Trophoblast cell (in vitro differentiated cells and primary cell): ENCODE measurements at regions not wholly inside any gene's neighbourhood (a gene's known extent, or its start where the extent isn't known, plus 50 kb on each side); places are given as distances from the start of the nearest gene placed in this dataset.

ENCODE experiments used
- DNase-seq, 2 donors: peaks; one replicate each; pipeline ENCODE4 v3.0.0-alpha.2; 2016
- H2AFZ ChIP-seq: 2 replicates; pipeline ENCODE4 v1.6.1; 2013; ENCODE audit warnings: low read length, moderate library complexity, mild to moderate bottlenecking; ENCODE audit not compliant: insufficient read depth, poor library complexity
- H2AK5ac ChIP-seq: 2 replicates; pipeline ENCODE4 v1.6.1; 2013; ENCODE audit warnings: mild to moderate bottlenecking, low read length
- H2BK120ac ChIP-seq: 2 replicates; pipeline ENCODE4 v1.6.1; 2013; ENCODE audit warnings: low read length, mild to moderate bottlenecking, moderate library complexity; ENCODE audit not compliant: insufficient read depth, poor library complexity
- H2BK12ac ChIP-seq: 2 replicates; pipeline ENCODE4 v1.6.1; 2013; ENCODE audit warnings: mild to moderate bottlenecking, low read length, moderate library complexity
- H2BK5ac ChIP-seq: 2 replicates; pipeline ENCODE4 v1.6.1; 2013; ENCODE audit warnings: low read length, low read depth, moderate library complexity, mild to moderate bottlenecking; ENCODE audit not compliant: poor library complexity
- H3K14ac ChIP-seq: 2 replicates; pipeline ENCODE4 v1.6.1; 2013; ENCODE audit warnings: mild to moderate bottlenecking, low read length
- H3K18ac ChIP-seq: 2 replicates; pipeline ENCODE4 v1.6.1; 2013; ENCODE audit warnings: mild to moderate bottlenecking, low read length
- H3K23ac ChIP-seq: 2 replicates; pipeline ENCODE4 v1.6.1; 2013; ENCODE audit warnings: low read length
- H3K27ac ChIP-seq: 2 replicates; pipeline ENCODE4 v1.5.1; 2013; ENCODE audit warnings: low read depth, mild to moderate bottlenecking, inconsistent platforms, low read length, moderate library complexity
- H3K27me3 ChIP-seq: 2 replicates; pipeline ENCODE4 v1.6.1; 2013; ENCODE audit warnings: inconsistent platforms, mild to moderate bottlenecking, low read length, moderate library complexity; ENCODE audit not compliant: insufficient read depth
- H3K36me3 ChIP-seq, 2 experiments: 1 replicate in 1 of 2; 2 replicates in 1 of 2; pipeline ENCODE4 v1.6.1; 2013; ENCODE audit warnings: low read length in 2 of 2, mild to moderate bottlenecking in 2 of 2, moderate library complexity in 1 of 2; ENCODE audit not compliant: insufficient read depth in 2 of 2, control insufficient read depth in 1 of 2
- H3K4ac ChIP-seq: 2 replicates; pipeline ENCODE4 v1.6.1; 2013; ENCODE audit warnings: low read depth, mild to moderate bottlenecking, low read length, moderate library complexity
- H3K4me1 ChIP-seq, 2 experiments: 1 replicate in 1 of 2; 2 replicates in 1 of 2; pipeline ENCODE4 v1.6.1; 2013; ENCODE audit warnings: low read length in 2 of 2, mild to moderate bottlenecking in 2 of 2, moderate library complexity in 1 of 2; ENCODE audit not compliant: insufficient read depth in 2 of 2, control insufficient read depth in 1 of 2
- H3K4me2 ChIP-seq: 2 replicates; pipeline ENCODE4 v1.6.1; 2013; ENCODE audit warnings: inconsistent platforms, mild to moderate bottlenecking, low read length, moderate library complexity
- H3K4me3 ChIP-seq: 2 replicates; pipeline ENCODE4 v1.5.1; 2013; ENCODE audit warnings: mild to moderate bottlenecking, low read depth, low read length, inconsistent platforms
- H3K79me1 ChIP-seq: one replicate; pipeline ENCODE4 v1.6.1; 2013; ENCODE audit warnings: low read length
- H3K79me2 ChIP-seq: 2 replicates; pipeline ENCODE4 v1.6.1; 2013; ENCODE audit warnings: low read length, mild to moderate bottlenecking; ENCODE audit not compliant: control insufficient read depth, insufficient read depth, poor library complexity
- H3K9ac ChIP-seq: 2 replicates; pipeline ENCODE4 v1.6.1; 2013; ENCODE audit warnings: mild to moderate bottlenecking, low read length
- H3K9me3 ChIP-seq: 2 replicates; pipeline ENCODE4 v1.6.1; 2013; ENCODE audit warnings: low read depth, mild to moderate bottlenecking, control low read depth, inconsistent platforms, low read length; ENCODE audit not compliant: insufficient read depth
- H4K12ac ChIP-seq: 2 replicates; pipeline ENCODE4 v1.6.1; 2013; ENCODE audit warnings: low read depth, mild to moderate bottlenecking, low read length, moderate library complexity
- H4K8ac ChIP-seq: 2 replicates; pipeline ENCODE4 v1.6.1; 2013; ENCODE audit warnings: low read depth, mild to moderate bottlenecking, low read length, moderate library complexity
- H4K91ac ChIP-seq: one replicate; pipeline ENCODE4 v1.6.1; 2013; ENCODE audit warnings: low read depth, mild to moderate bottlenecking, low read length, moderate library complexity
- WGBS: extraction: QIAGEN DNeasy Blood & Tissue Kit; methylation state at CpG from one replicate; pipeline ENCODE4 v1.1.7; 2013; ENCODE audit warnings: missing lambda C conversion rate; ENCODE audit not compliant: insufficient read length, insufficient coverage; ENCODE audit errors: extremely low coverage; 5-methylcytosine and 5-hydroxymethylcytosine counted together

DNA sequence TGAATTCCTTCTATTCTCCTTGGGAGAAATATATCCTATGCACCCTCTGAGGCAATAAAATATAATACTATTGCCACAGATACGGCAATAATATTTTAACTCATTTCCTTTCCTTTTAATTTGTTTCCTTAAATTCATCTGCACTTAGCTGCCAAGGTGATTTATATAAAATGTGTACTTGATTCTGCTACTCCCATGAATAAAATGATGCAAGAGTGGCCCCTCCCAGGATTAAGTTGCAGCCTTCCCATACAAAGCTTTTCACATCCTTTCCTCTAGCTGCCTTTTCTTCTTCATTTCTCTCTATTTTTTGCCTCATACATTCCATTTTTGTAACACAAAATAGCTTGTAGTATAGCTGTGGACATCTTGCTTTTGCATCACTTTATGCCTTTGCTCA is 464.1 kb upstream of the ZEB2 start:
- WGBS = no CpG with 5 or more reads among the region's 1 CpG
- no peak overlapping the region for H3K27ac ChIP-seq

DNA sequence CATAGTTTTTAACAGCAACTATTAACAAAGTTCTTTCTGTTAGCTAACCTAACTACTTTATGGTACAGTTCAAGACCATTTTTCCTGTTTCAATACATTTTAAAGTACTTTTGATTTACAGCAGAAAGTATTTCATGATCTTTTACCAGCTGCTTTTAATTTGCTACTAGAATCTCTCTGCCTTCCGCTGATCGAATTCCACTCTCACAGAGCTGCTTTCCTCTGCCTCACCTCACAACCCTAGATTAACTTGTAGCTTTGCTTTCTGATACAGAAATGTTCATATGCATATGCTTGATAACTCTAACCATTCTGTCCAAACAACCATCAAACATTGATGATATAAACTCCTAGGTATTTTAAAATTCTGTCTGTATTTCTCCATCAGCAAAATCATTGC is 463.2 kb upstream of the ZEB2 start:
- no peak overlapping the region for H4K12ac ChIP-seq
- no peaks in the 10 kb centered on the region for H3K9me3 ChIP-seq

More for the DNA sequence above, 464.1 kb upstream of the ZEB2 start:
- Histone ChIP-seq H4K8ac (no peak overlapping the region), H3K9me3 (no peaks in the 10 kb centered on the region), H2BK120ac (no peak overlapping the region), H2BK12ac (no peak overlapping the region), H3K27me3 (no peaks in the 10 kb centered on the region), H2BK5ac (no peak overlapping the region), H3K18ac (no peak overlapping the region), H4K91ac (no peak overlapping the region), H3K79me1 (no peaks in the 10 kb centered on the region), H2AFZ (no peak overlapping the region), H3K4me2 (no peak overlapping the region), H4K12ac (no peak overlapping the region), H3K4me3 (no peak overlapping the region), H3K4me1 (no peaks in the 10 kb centered on the region), H3K79me2 (no peaks in the 10 kb centered on the region), H3K23ac (no peak overlapping the region), H3K14ac (no peak overlapping the region), H2AK5ac (no peak overlapping the region), H3K4ac (no peak overlapping the region), H3K9ac (no peak overlapping the region), H3K36me3 (no peaks in the 10 kb centered on the region)
- DNase-seq = no peak

DNA sequence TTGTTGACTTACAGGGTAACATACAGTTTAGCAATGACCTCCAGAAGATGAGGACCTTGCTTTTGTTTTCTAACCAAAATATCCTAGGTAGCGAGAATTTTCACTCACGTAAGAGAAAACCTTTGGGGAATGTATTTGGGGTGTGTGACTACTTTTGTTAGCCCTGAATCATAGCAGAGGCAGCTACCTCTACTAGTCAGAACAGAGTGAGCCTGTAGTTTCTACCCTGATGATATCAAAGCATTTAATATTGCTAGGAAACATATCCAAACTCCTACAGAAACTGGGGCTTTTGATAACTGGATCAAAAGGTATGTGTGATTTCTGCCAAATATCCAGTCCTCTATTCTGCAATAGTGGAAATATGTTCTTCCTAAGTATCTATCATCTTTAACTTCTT is 462.6 kb upstream of the ZEB2 start:
- WGBS = no CpG with 5 or more reads among the region's 2 CpGs

More for the DNA sequence above, 463.2 kb upstream of the ZEB2 start:
- Histone ChIP-seq H2AK5ac (no peak overlapping the region), H3K23ac (no peak overlapping the region), H4K8ac (no peak overlapping the region), H3K9ac (no peak overlapping the region), H3K27ac (no peak overlapping the region), H3K18ac (no peak overlapping the region), H3K4me3 (no peak overlapping the region), H3K4me1 (no peaks in the 10 kb centered on the region), H3K79me2 (no peaks in the 10 kb centered on the region), H3K4me2 (no peak overlapping the region), H2BK12ac (no peak overlapping the region), H3K27me3 (no peaks in the 10 kb centered on the region), H2BK5ac (no peak overlapping the region), H3K4ac (no peak overlapping the region), H4K91ac (no peak overlapping the region), H2AFZ (no peak overlapping the region), H2BK120ac (no peak overlapping the region), H3K36me3 (no peaks in the 10 kb centered on the region), H3K14ac (no peak overlapping the region), H3K79me1 (no peaks in the 10 kb centered on the region)
- DNase-seq = no peak
- WGBS = no CpG with 5 or more reads among the region's 2 CpGs

DNA sequence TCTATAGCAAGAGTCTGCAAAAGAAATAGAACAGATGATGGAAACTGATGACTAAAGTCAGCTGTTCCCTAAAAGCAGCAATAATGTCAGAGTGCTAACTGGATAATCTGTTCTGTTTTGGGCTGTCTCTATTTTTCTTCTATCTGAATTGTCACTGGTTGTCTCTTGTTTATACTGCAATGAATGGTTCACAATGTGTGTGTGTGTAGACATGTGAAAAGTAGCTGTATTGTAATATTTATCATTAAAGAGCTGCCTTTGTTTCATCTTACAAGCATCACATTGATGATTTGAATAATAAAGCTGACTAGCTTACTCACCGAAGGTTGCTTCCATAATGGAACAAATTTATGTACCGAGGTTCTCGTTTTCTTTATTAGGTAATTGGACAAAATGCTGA is 456.0 kb upstream of the ZEB2 start:
- H2BK5ac ChIP-seq = no peak overlapping the region
- H3K79me2 ChIP-seq = no peaks in the 10 kb centered on the region
- no peak overlapping the region for H3K27ac ChIP-seq
- no peak overlapping the region for H4K8ac ChIP-seq
- H3K4me2 ChIP-seq = no peak overlapping the region
- no peak overlapping the region for H4K91ac ChIP-seq
- H3K14ac ChIP-seq = no peak overlapping the region
- H3K9me3 ChIP-seq = no peaks in the 10 kb centered on the region
- no peak overlapping the region for H3K18ac ChIP-seq
- H3K36me3 ChIP-seq = no peaks in the 10 kb centered on the region
- H3K4me1 ChIP-seq = no peaks in the 10 kb centered on the region
- H4K12ac ChIP-seq = no peak overlapping the region
- no peak overlapping the region for H2AFZ ChIP-seq
- no peak overlapping the region for H3K9ac ChIP-seq
- H3K23ac ChIP-seq = no peak overlapping the region
- no peak overlapping the region for H3K4me3 ChIP-seq
- no peak overlapping the region for H2BK120ac ChIP-seq
- no peak overlapping the region for H2AK5ac ChIP-seq
- H2BK12ac ChIP-seq = no peak overlapping the region
- no peak overlapping the region for H3K4ac ChIP-seq
- no CpG with 5 or more reads among the region's 3 CpGs for WGBS
- H3K27me3 ChIP-seq = no peaks in the 10 kb centered on the region
- DNase-seq = no peak
- no peaks in the 10 kb centered on the region for H3K79me1 ChIP-seq

More for the DNA sequence above, 462.6 kb upstream of the ZEB2 start:
- no peaks in the 10 kb centered on the region for H3K36me3 ChIP-seq
- H3K4ac ChIP-seq = no peak overlapping the region
- H2BK120ac ChIP-seq = no peak overlapping the region
- H3K9me3 ChIP-seq = no peaks in the 10 kb centered on the region
- no peak overlapping the region for H2AK5ac ChIP-seq
- H3K23ac ChIP-seq = no peak overlapping the region
- H3K27ac ChIP-seq = no peak overlapping the region
- H2AFZ ChIP-seq = no peak overlapping the region
- H3K27me3 ChIP-seq = no peaks in the 10 kb centered on the region
- no peak overlapping the region for H3K4me2 ChIP-seq
- no peak for DNase-seq
- H4K91ac ChIP-seq = no peak overlapping the region
- H3K79me1 ChIP-seq = no peaks in the 10 kb centered on the region
- no peak overlapping the region for H4K8ac ChIP-seq
- no peak overlapping the region for H3K14ac ChIP-seq
- no peak overlapping the region for H2BK12ac ChIP-seq
- no peak overlapping the region for H3K9ac ChIP-seq
- no peaks in the 10 kb centered on the region for H3K4me1 ChIP-seq
- no peak overlapping the region for H2BK5ac ChIP-seq
- no peak overlapping the region for H3K4me3 ChIP-seq
- H3K79me2 ChIP-seq = no peaks in the 10 kb centered on the region
- no peak overlapping the region for H3K18ac ChIP-seq
- no peak overlapping the region for H4K12ac ChIP-seq
